Muscle of back (tissue), 3 donors: ENCODE measurements at regions not wholly inside any gene's neighbourhood (a gene's known extent, or its start where the extent isn't known, plus 50 kb on each side); places are given as distances from the start of the nearest gene placed in this dataset.

Experiments
- DNase-seq, 3 donors: peaks; one replicate each; pipeline versions ENCODE4 v3.0.0 to v3.0.0-alpha.2; 2013

- no peak for DNase-seq
Measured at GRCh38 chr2:177314722-177315264, 50.3 kb upstream of the NFE2L2 start.

DNA sequence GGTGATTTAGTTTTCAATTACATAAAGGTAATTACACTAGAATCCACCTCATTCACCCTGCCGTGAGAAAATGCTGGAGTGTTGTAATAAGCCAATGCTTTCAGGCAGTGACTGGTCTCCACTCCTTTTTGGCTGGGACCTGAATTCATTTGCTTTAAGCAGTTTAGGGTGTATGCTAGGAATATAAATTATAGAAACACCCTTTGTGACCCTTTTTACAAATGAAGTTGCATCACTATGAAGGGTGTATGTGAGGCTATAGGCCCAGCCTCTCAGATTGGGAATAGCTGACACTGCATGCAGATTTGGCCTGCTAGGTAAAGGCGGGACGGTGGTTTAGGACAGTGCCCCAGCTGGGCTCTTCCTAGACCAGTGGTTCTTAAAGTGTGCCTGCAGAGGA, 50.8 kb upstream of the NFE2L2 start:
- no peak for DNase-seq

DNA sequence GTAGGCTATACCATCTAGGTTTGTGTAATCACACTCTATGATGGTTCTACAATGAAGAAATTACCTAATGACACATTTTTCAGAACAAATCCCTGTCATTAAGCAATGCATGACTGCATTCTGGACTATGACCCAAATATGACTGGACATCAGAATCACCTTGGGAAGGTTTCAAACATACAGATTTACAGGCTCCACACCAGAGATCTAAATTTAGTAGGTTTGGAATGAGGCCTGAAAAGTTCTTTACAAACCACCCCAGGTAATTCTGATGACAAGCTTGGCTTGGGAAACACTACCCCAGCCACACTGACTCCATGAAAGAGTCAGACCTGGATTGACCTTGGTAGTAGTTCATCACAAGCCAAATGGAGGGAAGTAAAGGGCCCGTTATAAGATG, 52.2 kb upstream of the NFE2L2 start:
- DNase-seq, result no peak

DNA sequence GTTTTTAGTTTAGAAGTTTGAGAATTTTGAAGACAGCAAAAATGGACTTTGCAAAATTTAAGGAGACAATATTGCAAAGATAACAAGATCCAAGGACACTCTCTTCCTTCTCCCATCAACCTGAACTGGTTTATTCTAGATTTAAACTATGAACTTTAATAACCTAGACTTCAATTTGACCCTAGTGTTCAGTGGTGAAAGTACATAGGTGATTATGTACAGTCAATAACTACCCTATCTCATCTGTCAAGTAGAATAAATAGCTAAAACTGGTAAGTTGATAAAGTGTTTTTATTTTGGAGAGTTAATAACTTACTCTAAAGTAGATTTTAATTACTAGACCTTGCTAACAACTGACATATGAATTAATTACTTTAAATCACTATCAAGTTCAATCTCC, 52.9 kb upstream of the NFE2L2 start:
- DNase-seq, result no peak

GRCh38 chr2:177317857-177318256, 53.3 kb upstream of the NFE2L2 start:
- no peak for DNase-seq

GRCh38 chr2:177318613-177319012, 54.1 kb upstream of the NFE2L2 start:
- no peak for DNase-seq

DNA sequence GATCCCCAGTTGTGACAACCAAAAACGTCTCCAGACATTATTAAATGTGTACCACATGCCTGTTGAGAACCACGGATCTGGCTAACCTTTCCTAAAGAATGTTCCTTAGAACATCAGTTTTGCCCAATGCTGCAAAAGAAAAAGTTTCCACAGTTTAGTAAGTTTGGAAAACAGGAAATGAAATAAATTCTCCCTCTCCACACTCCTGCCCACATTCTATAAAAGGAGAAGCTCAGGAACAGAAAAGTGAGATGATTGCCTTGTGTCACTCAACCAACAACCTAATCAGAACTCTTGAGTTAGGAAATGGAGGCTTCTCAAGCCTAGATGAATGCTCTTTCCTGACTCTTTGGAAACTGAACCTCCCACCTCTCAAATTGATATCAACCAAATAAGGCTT, 56.1 kb upstream of the NFE2L2 start:
- no peak for DNase-seq

DNA sequence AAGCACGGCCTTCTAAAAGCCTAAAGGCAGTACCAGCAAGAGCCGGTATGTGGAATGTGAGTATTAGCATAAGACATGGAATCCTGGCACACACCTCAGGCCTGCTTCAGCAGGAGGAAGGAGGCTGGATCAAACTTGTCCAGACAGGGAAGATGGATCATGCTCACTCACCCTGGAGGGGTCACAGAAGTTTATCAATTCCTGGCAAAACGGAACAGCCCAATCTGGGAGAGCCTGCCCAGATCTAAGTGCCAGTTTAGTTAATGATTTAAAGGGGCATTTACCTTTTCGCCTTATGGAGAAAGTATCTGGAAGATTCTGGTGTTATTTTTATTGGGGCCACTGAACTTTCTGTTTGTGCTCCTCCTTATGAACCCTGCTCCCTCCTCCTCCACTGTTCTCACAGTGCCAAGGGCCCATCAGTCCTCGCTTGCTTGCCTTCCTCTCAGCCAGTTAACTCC, 58.3 kb upstream of the NFE2L2 start:
- DNase-seq, result no peak

- no peak for DNase-seq
Measured at GRCh38 chr2:177324797-177325196, 60.3 kb upstream of the NFE2L2 start.

GRCh38 chr2:177325554-177325953, 61.0 kb upstream of the NFE2L2 start:
- no peak for DNase-seq

GRCh38 chr2:177326005-177326404, 61.5 kb upstream of the NFE2L2 start:
- no peak for DNase-seq

DNA sequence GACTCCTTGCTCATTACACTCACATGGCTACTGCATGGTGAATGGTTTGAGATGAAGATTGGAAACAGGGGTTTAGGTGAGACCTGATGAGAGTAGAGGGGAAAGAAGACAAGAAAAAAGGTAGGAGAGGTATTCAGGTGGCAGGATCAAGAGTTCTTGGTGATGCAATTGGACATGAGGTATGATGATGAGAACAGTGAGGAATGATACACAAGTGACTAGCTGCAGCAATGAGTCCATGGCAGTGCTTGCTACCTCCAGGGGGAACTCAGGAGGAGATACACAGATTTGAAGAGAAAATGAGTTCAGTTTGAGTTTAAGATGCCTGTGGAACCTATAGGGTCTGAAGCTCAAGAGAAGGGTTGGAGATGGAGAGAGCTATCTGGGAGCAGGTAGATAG, 62.1 kb upstream of the NFE2L2 start:
- no peak for DNase-seq

DNA sequence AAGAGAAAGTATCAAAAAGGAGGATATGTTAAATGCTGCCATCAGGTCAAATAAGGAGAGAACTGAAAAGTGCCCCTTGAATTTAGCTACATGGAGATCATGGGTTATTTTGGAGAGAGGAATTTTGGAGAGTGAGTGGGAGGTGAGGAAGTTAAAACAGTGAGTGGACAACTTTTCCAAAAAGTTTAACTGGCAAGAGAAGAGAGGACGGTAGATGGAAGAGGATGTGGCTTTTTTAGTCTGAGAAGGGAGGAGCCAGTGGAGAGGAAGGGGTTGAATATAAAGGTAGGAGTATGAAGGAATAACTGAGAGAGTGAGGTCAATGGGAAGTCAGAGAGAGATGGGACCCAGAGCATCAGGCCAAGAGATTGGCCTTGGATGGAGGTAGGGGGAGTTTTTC, 62.5 kb upstream of the NFE2L2 start:
- DNase-seq, result no peak

DNA sequence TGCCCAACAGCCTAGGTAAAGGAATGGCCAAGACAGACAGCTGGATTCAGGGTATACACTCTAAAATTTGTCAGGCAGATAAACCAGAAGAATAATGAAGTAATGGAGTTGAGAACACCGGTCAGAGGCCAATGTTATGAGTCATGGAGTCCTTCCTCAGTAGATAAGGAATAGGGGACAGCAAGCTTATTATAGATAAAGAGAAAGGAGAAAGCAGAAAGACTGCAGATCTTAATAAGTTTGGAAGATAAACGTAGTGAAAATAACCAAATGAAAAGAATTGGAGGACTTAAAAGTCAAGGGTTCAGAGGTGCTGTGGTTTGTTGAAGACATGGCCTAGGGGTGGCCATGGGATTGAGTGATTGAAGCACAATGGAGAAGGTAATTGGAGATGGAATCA, 63.5 kb upstream of the NFE2L2 start:
- DNase-seq, result no peak

DNA sequence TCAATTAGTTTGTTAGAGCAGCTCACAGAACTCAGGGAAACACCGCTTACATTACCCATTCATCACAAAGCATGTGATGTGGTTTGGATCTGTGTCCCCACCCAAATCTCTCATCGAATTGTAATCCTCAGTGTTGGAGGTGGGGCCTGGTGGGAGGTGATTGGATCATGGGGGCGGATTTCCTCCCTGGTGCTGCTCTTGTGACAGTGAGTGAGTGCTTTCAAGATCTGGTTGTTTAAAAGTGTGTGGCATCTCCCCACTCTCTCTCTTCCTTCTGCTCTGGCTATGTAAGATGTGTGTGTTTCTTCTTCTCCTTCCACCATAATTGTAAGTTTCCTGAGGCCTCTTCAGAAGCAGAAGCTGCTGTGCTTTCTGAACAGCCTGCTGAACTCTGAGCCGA, 63.5 kb upstream of the AGPS start:
- DNase-seq, result no peak

GRCh38 chr2:177331466-177331997, 61.0 kb upstream of the AGPS start:
- DNase-seq, result no peak

DNA sequence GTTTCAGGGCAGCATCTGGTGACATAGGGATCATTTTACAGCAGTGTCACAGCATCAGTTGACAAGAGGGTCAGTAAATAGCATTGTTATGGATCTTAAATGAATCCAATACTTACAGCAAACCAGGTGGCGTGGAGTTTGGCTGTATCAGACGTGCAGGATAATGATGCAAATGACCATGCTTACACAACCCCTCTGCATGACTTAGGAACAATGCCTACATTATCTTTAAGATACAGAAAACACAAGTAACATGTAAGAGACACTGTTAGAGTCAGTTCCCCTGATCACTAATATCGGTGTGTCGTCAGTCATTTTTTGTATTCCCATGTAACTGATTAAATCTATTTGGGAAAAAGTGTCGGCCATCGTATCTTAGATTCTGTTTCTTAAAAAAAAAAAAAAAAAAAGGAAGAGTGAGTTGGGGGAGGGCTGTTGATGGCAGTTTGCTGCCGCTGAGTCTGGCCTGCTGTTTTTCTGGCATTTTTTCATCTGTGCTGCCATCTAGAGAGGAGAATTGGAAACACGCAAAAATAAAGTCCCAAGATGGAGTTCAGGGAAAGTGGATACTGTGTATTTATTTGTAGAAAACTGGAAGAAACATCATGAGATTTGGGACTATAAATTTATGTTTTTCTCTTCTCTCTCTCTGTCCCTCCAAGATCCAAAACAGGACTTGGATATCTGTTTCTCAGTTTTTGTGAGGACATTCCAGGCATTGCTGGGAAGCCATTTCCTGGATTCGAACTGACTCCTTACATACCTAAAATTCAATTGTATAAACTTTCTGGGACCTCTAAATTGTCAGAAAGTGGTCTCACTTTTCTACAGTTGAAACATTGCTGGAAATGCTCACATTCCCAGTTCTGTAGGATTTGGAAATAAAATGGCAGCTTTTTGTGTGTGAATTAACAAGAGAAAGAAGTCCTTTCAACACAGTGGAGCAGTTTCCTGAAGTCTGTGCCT, 60.3 kb upstream of the AGPS start:
- DNase-seq, result peak; percentile 82 to 91 (median 86)

- no peak for DNase-seq
Measured at GRCh38 chr2:177332992-177333388, 59.6 kb upstream of the AGPS start.

- DNase-seq, result peak; percentile 41 to 69 (median 46)
Measured at GRCh38 chr2:177334940-177335543, 57.5 kb upstream of the AGPS start.

DNA sequence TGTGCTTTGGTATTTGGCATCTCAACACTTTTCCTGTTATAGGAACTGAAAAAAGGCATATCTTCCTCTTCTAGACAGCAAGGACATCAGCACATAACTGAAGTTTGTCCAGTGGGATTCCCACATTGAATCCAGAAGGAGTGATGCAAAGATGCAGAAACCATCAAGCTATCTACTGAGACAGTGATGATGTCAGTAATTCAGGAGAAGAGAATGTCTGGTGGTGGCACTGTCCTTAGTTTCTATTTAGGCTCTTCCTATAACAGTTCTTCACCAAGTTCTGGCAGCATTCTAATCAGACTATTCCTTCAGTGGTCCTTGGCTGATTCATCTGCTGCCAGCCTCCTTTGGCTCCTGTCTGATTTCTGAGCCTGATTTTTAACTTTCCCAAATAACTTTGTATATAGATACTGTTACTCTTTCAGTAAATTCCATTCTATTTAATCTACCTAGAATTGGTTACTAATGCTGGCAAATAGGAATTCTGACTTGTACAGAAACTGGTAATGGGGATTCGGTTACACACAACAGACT, 56.6 kb upstream of the AGPS start:
- no peak for DNase-seq

- no peak for DNase-seq
Measured at GRCh38 chr2:177338177-177338721, 54.3 kb upstream of the AGPS start.

GRCh38 chr2:177340158-177340557, 52.4 kb upstream of the AGPS start:
- DNase-seq, result no peak
